Activated naive CD4-positive, alpha-beta T cell (primary cell): ENCODE measurements at regions not wholly inside any gene's neighbourhood (a gene's known extent, or its start where the extent isn't known, plus 50 kb on each side); places are given as distances from the start of the nearest gene placed in this dataset.

Experiments
- DNase-seq, 4 experiments: peaks; one replicate each; lab custom pipeline; 2025; lab: John Stamatoyannopoulos, UW

DNA sequence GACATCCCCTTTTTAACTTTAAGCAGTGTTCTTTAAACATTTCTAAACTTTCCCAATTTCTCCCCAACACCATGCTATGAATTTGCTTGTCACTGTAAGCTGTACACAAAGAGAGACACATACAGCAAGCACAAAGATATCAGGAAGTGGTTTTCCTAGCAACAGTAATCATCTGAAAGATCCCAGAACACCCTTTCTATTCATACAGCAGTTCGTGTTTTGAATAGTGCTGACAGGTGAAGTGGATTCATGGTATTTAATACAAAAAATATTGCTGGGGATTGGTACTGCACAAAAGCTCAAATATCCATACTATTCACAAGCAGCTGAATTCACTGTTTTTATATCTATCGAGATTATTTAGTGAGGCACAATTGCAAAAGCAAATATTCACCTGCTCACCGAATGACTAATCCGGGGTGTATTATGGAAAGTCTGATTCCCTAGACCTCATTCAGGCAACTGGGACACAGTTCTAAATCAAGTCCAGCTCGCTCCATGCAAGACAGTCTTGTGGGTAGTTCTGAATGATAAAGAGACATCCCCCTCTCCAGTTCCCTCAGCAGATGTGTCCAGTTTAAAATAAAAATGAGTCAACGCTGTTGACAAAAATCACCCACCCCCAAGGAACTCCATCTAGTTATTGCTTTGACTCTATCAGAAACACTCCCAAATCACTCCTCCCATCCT is 107.1 kb upstream of the TSHZ2 start:
- DNase-seq, result no peak

- no peak for DNase-seq
Observed at GRCh38 chr20:52859156-52859876, 112.8 kb upstream of the TSHZ2 start.

DNA sequence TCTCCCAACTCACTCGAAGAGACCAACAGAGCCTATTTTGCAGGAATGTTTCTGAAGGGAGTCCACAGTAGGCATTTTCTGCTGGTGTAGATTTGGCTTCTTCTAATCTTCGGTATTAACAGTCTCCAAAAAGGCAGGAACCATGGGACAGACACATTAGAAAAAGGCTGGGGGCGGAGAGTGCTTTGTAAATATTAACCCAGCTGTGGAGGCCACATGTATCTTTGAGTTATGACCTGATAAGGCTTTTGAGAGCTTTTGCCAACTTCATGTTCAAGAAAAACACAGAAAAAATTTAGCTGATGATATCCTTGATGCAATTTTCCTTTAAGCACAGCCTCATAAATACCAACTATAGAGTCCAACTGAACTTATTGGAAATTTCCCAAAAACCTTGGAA is 119.4 kb upstream of the TSHZ2 start:
- DNase-seq, result no peak

DNA sequence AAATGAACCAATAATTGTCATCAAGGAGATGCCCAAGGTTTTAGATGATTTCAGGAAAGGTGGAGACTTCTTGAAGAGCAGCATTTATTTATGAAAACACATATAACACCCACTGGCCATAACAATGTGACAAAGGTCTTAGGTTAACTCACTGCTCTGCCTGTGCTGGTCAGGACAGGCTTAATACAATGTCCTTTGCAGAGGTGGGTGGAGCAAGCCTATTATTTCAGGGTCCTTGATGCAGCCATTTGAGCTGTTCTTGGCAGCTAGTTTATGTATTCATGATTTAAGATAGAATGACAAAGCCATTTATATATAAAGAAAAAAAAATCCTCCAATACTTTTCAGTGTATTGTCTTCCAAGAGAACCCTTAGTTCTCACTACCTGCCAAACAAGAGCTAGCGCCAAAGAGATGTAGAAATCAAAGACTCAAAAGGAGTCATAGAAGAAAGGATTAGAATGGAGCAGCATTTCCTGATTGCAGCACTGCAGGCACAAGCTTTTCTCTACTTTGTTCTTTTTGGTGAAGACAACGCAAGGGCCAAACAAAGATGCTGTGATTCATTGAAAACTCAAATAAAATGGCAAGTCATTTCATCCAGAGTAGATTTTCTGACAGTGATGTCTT is 124.3 kb upstream of the TSHZ2 start:
- DNase-seq, result no peak

GRCh38 chr20:52847029-52847660 is 125.0 kb upstream of the TSHZ2 start:
- DNase-seq, result no peak

GRCh38 chr20:52845044-52845443 is 127.1 kb upstream of the TSHZ2 start:
- no peak for DNase-seq

DNA sequence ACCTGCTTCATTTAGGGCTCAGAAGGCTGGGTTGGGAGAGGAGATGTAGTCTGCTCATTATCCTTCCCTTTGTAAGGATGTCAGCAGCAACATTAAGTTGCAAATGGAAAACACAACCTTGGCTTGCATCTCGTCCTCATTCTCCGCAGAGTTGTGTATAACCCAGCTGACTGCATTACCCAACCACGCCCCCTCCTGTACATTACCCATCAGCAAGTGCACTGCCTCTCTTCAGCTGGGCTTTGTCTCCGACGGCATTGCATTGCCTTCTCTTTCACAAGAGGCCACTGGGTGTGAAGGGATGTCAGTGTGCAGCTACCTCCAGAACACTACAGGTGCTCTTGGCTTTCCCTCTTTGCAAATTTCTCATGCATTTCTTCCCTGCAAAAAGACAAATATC is 128.7 kb upstream of the TSHZ2 start:
- DNase-seq, result no peak

DNA sequence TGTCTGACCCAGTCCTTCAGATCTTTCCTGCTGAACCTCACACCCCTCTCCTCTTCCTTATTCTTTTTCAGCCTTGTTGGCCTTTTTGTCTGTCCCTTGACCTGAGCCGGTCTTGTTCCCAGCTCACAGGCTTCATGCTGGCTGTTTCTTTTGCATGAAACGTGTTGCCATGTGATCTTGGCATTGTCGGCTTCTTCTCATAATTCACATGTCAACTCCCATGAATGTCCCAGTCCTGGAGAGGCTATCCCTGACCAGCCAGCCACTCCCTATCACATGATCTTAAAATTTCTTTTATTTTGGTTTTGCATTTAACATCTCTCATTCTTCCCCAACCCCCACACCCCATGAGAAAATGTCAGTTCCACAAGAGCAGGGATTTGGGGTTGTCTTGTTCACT is 131.2 kb upstream of the TSHZ2 start:
- no peak for DNase-seq

DNA sequence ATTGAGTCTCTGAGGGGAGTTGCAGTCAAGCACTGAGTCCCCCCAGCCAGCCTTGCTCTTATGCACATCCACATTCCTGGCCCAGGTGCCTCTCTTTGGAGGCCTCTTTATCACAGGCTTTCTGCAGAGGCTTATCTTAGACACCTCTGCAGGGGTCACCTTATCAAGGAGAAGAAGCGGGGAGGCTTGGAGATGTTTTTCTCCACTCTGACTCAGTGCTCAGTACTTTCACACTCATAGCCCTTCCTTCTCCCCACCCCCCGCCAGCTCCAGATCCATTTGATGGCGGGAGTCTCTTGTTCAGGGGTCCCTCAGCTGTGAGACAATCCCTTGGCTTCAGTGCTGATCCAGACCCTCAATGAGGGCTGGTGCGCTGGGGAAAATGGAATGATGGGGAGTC is 132.1 kb upstream of the TSHZ2 start:
- no peak for DNase-seq

DNA sequence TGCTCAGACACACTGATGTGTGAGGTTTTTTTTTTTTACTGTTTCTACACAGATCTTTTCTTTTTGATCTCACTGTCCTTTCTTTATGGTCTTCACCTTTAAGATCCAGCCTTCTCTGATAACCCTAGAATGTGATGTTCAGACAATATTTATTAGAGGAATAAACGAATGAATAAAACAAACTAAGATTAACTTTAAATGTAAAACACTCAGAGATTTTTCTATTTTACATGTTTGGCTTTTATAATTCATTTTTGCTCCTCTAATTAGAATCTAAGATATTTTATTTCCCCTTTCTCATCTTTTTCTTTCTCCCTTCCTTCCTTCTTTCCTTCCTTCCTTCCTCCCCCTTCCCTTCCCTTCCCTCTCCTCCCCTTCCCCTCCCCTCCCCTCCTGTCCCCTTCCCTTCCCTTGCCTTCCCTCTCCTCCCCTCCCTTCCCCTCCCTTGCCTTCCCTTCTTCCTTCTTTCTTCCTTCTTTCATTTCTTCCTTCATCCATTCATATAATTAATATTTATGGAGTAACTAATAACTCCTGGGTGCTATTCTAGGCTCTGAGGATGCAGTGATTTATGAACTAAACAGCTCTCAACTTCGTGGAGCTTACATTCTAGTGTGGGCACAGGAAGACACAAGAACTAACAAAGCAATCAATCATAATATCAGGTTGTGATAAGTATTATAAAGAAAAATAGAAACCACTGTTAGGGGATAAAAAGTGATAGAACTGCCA is 133.5 kb upstream of the TSHZ2 start:
- no peak for DNase-seq

- DNase-seq, result no peak
Observed at GRCh38 chr20:52837378-52837777, 134.8 kb upstream of the TSHZ2 start.

DNA sequence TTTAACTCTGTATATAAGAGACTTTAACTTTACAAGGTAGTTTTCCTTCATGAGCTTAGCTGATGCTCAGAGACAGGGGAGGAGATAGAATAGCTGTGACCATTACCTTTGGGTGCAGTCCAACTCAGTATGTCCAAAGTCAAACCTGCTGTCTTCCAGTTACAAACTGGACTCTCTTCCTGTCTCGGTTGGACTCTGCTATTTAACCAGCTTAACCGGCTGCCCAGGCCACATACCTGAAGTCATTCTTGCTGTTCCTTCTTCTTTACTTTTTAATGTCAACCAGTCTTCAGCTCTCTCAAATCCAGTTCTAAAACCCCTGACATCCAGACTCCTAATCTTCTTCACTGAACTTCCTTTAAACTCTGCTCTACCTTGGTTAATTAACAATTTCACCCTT is 138.3 kb upstream of the TSHZ2 start:
- DNase-seq, result no peak

- DNase-seq, result no peak
Observed at GRCh38 chr20:52832151-52832774, 139.9 kb upstream of the TSHZ2 start.

- no peak for DNase-seq
Observed at GRCh38 chr20:52830598-52830997, 141.6 kb upstream of the TSHZ2 start.

DNA sequence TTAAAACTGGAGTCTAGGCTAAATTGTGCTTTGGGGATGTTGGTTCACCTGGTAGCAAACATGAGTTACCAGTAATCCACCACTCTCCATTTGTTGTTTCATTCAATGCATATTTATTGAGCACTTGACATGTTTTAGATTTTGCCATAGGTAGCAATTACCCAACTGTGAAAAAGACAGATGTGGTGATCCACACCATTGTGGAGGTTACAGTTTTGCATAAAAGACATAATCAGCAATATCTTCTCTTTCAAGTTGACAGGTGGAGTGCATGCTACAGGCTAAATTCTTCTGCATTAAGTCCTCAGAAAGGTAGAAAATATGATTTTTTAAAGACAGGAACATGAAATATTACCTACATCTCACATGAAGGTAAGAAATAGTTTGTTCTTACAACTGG is 143.0 kb upstream of the TSHZ2 start:
- DNase-seq, result no peak

- no peak for DNase-seq
Observed at GRCh38 chr20:52828199-52828598, 144.0 kb upstream of the TSHZ2 start.

DNA sequence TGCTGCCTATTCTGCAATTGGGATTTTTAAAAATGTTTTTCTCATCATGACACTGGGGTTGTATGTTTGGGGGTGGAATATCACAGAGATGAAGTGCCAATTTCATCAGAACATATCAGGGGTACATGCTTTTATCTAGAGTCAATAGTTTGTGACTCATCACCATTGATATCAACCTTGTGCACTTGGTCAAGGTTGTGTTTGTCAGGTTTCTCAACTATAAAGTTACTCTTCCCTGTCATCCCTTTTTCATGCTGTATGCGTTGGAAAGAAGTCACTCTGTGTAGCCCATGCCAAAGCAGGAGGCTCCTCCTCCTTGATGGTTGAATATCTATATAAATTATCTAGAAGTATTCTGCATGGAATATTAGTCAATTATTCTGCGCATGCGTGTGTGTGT is 145.4 kb upstream of the TSHZ2 start:
- no peak for DNase-seq

GRCh38 chr20:52826321-52826720 is 145.8 kb upstream of the TSHZ2 start:
- DNase-seq, result no peak

- no peak for DNase-seq
Observed at GRCh38 chr20:52824494-52825216, 147.5 kb upstream of the TSHZ2 start.

DNA sequence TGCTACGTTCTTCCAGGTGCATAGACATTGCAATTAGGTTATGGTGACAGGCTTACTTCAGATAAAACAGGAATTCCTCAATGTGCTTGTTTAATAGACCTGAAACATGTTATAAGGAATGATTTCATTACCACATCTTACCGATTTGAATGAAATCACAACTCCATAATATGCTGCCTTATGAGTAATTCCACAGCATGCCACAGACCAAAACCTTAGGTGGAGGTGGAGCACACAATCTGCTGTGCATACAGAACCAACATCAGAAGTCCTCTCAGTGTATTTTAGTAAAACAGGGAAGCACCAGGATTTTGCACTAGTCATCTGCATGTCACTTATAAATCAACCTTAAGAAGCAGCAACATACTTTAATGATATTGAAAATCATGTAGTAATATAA is 148.9 kb upstream of the TSHZ2 start:
- DNase-seq, result no peak

DNA sequence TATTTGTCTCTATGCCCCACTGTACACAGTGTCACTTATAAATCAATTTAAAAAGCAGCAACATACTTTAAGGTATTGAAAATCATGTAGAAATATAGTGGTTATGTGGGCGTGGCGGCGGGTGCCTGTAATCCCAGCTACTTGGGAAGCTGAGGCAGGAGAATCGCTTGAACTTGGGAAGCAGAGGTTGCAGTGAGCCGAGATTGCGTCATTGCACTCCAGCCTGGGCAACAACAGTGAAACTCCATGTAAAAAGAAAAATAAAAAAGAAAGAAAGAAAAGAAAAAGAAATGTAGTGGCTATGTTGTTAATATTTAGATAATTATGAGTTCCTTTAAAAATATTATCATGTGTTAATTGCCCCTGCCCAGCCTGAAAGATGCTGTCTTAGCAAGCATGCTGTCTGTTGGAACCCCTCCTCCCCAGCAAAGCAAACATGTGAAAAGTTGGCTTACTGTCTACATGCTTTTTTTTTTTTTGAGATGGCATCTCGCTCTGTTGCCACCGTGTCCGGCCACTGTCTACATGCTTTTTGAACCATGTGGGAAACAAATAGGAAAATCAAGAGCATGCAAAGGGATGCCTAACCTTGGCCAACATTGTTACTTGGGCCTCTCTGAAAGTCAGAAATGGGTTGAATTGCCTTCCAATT is 151.4 kb upstream of the TSHZ2 start:
- DNase-seq, result no peak
